ENCODE measurements at regions not wholly inside any gene's neighbourhood (a gene's known extent, or its start where the extent isn't known, plus 50 kb on each side); places are given as distances from the start of the nearest gene placed in this dataset.
A peak's percentile ranks its signal among the peaks of the same experiment; 100 is the strongest.

DNA sequence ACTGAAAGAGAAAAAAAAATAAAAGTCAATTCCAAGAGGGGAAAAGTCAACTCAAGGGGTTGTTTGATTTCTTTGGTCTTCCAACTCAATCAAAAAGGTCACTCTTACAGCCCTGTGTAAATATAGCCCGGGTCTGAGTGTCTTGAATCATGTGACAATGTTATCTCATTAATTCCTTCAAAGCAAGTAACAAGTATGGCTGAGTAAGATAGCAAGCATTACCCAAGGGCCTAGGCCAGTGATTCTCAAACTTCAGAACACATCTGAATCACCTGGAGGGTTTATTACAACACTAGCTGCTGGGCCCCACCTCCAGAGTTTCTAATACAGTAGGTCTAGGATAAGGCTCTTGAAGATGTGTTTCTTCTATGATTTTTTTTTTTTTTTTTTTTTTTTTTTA lies 125.0 kb downstream of the PRLHR start:
- no peak overlapping the region for H3K27ac ChIP-seq
- TF ChIP-seq ZFX (IDR thresholded peaks at IDR 0.05; ENCODE audit: borderline replicate concordance) = no peak
- TF ChIP-seq CTCF (IDR thresholded peaks at IDR 0.05) = no peak

DNA sequence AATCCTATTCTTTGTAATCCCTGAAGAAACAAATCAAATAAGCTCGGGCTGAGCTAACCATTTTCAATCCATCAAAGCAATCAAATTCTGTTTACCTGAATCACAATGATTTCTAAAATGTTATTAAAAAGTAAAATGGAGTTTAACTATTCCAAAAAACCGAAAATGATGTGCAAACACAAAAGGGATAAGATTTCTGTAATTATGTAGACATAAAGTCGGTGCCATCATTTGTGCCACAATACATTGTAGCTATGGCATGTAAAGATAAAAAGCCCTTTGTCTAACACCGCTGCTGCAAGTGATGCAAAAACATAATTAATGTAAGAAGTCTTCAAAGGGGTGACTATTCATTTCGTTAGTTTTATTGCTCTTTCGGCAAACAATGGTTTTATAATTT lies 125.1 kb upstream of the FAM204A start:
- TF ChIP-seq ZFX (IDR thresholded peaks at IDR 0.05; ENCODE audit: borderline replicate concordance) (no peak), CTCF (IDR thresholded peaks at IDR 0.05) (no peak)
- H3K27ac ChIP-seq = no peak overlapping the region

DNA sequence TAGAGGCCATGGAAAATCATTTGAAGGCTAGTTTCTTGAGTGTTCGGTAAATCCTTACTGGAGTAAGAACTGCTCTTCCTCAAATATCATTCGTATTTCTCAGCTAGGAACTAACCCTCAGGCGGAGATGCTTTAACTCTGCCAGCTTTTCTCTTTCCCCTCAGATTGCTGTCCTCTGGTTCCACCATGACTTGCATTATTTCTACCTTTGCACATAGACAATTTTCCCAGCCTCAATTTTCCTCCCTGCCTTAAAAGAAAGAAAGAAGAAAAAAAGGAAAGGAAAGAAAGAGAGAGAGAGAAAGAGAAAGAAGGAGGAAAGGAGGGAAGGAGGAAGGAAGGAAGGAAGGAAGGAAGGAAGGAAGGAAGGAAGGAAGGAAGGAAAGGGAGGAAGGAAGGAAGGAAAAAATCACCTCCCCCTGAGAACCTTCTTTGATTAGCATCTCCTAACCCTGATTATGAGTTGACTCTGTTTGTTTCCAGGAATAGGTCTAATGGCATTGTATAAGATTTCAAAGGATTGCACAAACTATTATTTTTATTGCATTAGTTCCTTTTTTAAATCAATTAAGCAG lies 123.3 kb upstream of the FAM204A start:
- H3K27ac ChIP-seq = no peak overlapping the region
- TF ChIP-seq ZFX (IDR thresholded peaks at IDR 0.05; ENCODE audit: borderline replicate concordance) (no peak), CTCF (IDR thresholded peaks at IDR 0.05) (no peak)

- H3K27ac ChIP-seq = no peak overlapping the region
- no peak for TF ChIP-seq CTCF (IDR thresholded peaks at IDR 0.05)
- no peak for TF ChIP-seq ZFX (IDR thresholded peaks at IDR 0.05; ENCODE audit: borderline replicate concordance)
Measured at GRCh38 chr10:118463740-118464139, 121.6 kb upstream of the FAM204A start.

DNA sequence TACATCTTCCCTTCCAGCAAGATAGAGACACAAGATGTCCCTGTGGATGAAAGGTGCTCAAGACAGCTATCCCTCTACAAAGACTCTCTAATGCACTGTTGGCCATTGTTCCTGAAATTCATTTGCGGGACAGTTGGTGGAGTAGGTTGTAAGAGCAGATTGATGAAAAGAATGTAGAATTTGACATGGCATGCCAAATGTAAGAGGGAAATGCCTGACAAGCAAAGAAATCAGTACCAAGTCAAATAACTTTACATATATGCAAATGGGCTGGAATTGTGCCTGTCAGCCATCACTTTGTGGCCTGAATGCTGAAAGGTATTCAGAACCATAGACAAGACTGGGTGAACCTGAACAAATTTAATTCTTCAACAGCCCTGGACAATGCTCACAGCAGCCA lies 120.3 kb upstream of the FAM204A start:
- TF ChIP-seq ZFX (IDR thresholded peaks at IDR 0.05; ENCODE audit: borderline replicate concordance) = no peak
- TF ChIP-seq CTCF (IDR thresholded peaks at IDR 0.05) = no peak
- H3K27ac ChIP-seq = no peak overlapping the region

- TF ChIP-seq CTCF (IDR thresholded peaks at IDR 0.05) (peak; percentile 88), ZFX (IDR thresholded peaks at IDR 0.05; ENCODE audit: borderline replicate concordance) (no peak)
- H3K27ac ChIP-seq = 0 out of 2 replicates have a peak overlapping the region, but pooled peaks have one; percentile 10
Measured at GRCh38 chr10:118459642-118460193, 117.6 kb upstream of the FAM204A start.

DNA sequence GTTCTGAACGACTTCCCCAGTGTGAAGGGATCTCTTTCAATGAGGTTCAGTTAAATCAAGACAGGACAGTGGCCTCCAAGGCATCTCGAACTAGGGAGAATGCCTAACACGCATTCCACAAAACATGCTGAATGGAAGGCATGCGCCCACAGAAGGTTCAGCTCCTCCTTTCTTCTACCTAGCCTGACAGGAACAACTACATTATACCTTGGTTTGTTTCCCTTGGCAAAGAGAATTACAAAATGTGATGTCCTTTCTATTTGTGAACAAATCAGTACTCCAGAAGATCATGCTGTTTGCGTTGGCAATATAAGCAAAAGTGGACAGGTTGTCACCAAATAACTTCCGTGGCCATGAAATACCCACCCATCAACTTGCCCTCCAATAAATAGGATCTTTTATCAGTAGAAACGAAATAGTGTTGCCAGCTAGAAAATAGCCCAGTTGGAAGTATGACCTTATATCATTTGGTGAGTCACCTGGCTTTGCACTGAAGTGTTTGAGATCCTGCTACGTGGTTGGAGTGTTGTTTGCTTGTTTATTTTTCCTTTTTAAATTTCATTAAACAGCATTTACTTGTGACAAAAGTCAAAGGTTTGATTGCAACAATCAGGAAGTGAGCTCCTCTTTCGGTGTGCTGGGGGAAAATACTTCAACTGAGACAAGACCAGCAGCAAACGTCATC lies 117.0 kb upstream of the FAM204A start:
- TF ChIP-seq ZFX (IDR thresholded peaks at IDR 0.05; ENCODE audit: borderline replicate concordance) = no peak
- TF ChIP-seq CTCF (IDR thresholded peaks at IDR 0.05) = no peak
- H3K27ac ChIP-seq = 0 out of 2 replicates have a peak overlapping the region, but pooled peaks have one; percentile 10

Data from 22Rv1 (cell line).